NT2/D1 (cell line): ENCODE measurements at regions not wholly inside any gene's neighbourhood (a gene's known extent, or its start where the extent isn't known, plus 50 kb on each side); places are given as distances from the start of the nearest gene placed in this dataset.

Source experiments
- DNase-seq: peaks from one replicate; pipeline ENCODE4 v3.0.0-alpha.2; 2011; ENCODE audit warnings: low read depth, low spot score
- H3K27me3 ChIP-seq: 2 replicates; pipeline ENCODE4 v1.6.0; 2011; ENCODE audit warnings: mild to moderate bottlenecking; ENCODE audit not compliant: insufficient read length, insufficient read depth
- H3K36me3 ChIP-seq: 2 replicates; pipeline ENCODE4 v1.6.1; 2011; ENCODE audit warnings: mild to moderate bottlenecking, low read length, mixed read lengths; ENCODE audit not compliant: insufficient read depth, insufficient read length
- H3K4me1 ChIP-seq: 2 replicates; pipeline ENCODE4 v1.5.1; 2011; ENCODE audit not compliant: insufficient read depth, insufficient read length
- H3K4me3 ChIP-seq: 2 replicates; pipeline ENCODE4 v1.5.1; 2011; ENCODE audit warnings: low read depth; ENCODE audit not compliant: insufficient read length
- H3K9ac ChIP-seq: 2 replicates; pipeline ENCODE4 v1.6.0; 2011; ENCODE audit warnings: low read depth; ENCODE audit not compliant: insufficient read length
- H3K9me3 ChIP-seq: 2 replicates; pipeline ENCODE4 v1.5.1; 2011; ENCODE audit warnings: mild to moderate bottlenecking, low read length; ENCODE audit not compliant: insufficient read depth
- SUZ12 ChIP-seq: IDR thresholded peaks from 2 replicates; pipeline ENCODE4 v1.6.1; 2011; ENCODE audit not compliant: insufficient read length, insufficient read depth; ENCODE audit errors: extremely low read depth
- YY1 ChIP-seq: IDR thresholded peaks from 2 replicates; pipeline ENCODE4 v1.6.1; 2011; ENCODE audit not compliant: insufficient read length, insufficient read depth
- ZNF274 ChIP-seq: IDR thresholded peaks from 2 replicates; pipeline ENCODE4 v1.6.1; 2011; ENCODE audit warnings: mild to moderate bottlenecking, low read depth, low read length

DNA sequence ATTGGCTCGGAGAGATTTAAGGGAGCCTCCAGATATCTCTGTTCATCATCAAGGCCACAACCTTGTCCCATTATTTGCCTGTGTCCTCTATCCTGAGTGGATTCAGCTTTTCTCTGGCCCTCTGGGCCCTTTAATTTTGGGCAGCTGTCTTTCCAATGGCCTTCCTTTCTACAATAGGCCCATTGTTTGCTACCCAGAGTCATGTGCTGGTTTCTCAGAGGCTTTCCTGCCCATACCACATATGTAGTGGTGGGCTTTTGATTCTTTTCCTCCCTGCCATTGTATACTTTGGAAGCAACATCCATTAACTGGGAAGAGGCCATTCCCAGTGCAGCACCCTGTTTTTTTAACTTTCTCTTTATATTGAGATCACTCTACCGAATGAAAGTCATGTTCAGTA lies 233.9 kb upstream of the SGCD start:
- TF ChIP-seq YY1, result no peak
- H3K27me3 ChIP-seq, result no peaks in the 10 kb centered on the region
- H3K36me3 ChIP-seq, result no peaks in the 10 kb centered on the region
- peaks cover 15% of the 10 kb centered on the region; the same call in 1 of the 2 replicates for H3K9me3 ChIP-seq
- H3K9ac ChIP-seq, result no peak overlapping the region
- H3K4me1 ChIP-seq, result no peaks in the 10 kb centered on the region
- DNase-seq, result no peak
- H3K4me3 ChIP-seq, result no peak overlapping the region

DNA sequence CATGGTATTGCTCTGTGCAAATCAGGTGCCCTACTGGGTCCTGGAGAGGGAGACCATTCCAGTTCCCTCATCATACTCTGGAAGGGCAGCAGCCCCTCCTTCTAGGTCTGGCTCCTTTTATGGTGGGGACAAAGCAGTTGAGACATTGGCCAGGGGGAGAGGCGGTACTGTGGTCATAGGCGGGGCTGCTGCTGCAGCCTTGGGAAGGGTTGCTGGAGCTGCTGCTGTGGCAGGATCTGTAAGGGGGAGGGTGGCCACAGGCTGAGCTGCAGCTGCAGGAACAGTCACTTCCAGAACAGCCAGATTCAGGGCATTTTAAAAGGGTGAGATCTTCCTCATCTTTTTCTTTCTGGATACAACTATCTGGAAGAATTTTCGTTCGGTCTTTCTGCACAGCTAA lies 233.0 kb upstream of the SGCD start:
- Histone ChIP-seq H3K9ac (no peak overlapping the region), H3K36me3 (no peaks in the 10 kb centered on the region), H3K9me3 (peaks cover 12% of the 10 kb centered on the region; the same call in 1 of the 2 replicates), H3K27me3 (no peaks in the 10 kb centered on the region), H3K4me3 (no peak overlapping the region), H3K4me1 (no peaks in the 10 kb centered on the region)
- DNase-seq, result peak; percentile 5
- TF ChIP-seq ZNF274, result no peak
- no peak for TF ChIP-seq YY1
- no peak for TF ChIP-seq SUZ12

DNA sequence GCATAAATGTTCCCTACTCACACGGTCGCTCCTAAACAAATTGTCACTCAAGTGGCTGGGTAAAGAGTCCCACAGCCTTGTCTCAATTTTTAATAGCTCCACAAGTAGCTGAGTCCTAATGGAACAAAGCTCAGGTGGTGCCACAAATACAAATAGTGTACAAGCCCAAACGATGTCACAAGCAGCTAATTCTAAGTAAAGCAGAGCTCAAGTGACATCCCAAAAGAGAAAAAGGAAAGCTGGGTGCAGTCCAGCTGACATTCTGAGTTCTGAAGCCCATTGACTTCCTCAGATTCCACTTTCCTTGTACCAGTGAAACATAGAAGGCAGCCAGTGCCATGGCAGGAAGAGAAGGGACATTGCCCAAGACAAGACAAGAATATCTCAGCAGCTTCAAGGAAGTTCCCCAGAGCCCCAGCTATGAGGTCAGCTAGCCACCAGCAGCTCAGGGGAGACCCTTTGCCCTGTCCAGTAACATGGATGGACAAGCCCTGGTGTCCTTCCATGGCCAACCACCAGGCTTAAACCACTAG lies 231.2 kb upstream of the SGCD start:
- TF ChIP-seq SUZ12, result no peak
- TF ChIP-seq YY1, result no peak
- TF ChIP-seq ZNF274, result no peak
- no peaks in the 10 kb centered on the region for H3K4me1 ChIP-seq

DNA sequence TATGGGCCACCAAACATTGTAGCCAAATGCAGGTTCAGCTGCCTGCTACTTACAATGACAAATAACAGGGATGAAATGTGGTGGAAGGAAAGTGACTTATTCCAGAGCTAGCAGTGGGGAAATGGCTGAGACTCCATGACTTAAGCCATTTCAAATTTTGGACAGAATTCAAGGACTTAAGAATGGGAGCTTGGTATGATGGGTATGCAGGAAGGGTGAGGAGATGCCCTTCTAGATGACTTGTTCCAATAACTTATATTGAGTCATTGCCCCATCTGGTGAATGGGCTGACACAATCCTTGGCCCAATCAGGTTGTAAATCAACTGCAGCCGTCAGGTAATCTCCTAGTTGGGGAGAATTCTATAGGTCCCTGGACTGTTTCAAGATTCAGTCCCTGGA lies 230.7 kb upstream of the SGCD start:
- DNase-seq, result no peak
- no peak overlapping the region for H3K9ac ChIP-seq
- no peaks in the 10 kb centered on the region for H3K9me3 ChIP-seq
- no peak overlapping the region for H3K4me3 ChIP-seq
- H3K36me3 ChIP-seq, result no peaks in the 10 kb centered on the region
- no peaks in the 10 kb centered on the region for H3K27me3 ChIP-seq
- TF ChIP-seq SUZ12, result no peak
- TF ChIP-seq YY1, result no peak
- no peak for TF ChIP-seq ZNF274
- H3K4me1 ChIP-seq, result no peaks in the 10 kb centered on the region

More for the DNA sequence above, 231.2 kb upstream of the SGCD start:
- no peak for DNase-seq
- H3K4me3 ChIP-seq, result no peak overlapping the region
- no peaks in the 10 kb centered on the region for H3K36me3 ChIP-seq
- no peaks in the 10 kb centered on the region for H3K9me3 ChIP-seq
- no peak overlapping the region for H3K9ac ChIP-seq
- H3K27me3 ChIP-seq, result no peaks in the 10 kb centered on the region

DNA sequence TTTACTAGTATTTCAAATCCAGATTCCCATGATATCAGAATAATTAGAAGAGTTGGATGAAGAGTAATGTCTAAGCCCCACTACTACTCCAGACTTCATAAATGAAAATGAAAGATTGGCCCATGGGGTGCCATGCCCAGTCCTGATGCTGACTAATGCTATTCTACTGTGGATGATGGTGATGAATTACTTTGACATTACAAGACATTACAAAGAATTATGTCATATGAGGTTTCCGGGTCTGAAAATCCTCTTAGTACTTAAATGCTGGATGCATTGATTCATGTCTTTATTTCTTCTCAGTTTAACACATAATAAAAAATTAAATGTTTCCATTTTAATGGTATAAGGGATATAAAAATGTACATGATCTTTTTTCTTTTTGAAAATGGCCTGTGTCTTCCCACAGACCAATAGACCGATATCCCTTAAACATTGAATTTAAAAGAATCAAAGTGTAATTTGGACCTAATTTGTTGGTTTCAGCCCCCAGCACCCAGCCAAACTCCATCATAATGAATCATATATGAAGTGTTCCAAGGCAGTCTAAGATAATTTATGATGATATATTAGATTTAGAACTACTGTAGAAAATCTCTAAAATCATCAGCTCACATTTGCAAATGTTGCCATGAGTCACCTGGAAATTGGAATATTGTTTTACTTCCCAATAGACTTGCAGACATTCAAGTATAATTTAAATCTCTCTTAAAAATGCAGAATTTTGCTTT lies 223.6 kb upstream of the SGCD start:
- Histone ChIP-seq H3K9ac (no peak overlapping the region), H3K9me3 (no peaks in the 10 kb centered on the region), H3K4me1 (no peaks in the 10 kb centered on the region), H3K36me3 (no peaks in the 10 kb centered on the region), H3K4me3 (no peak overlapping the region), H3K27me3 (no peaks in the 10 kb centered on the region)
- no peak for DNase-seq
- TF ChIP-seq SUZ12 (no peak), YY1 (no peak)

DNA sequence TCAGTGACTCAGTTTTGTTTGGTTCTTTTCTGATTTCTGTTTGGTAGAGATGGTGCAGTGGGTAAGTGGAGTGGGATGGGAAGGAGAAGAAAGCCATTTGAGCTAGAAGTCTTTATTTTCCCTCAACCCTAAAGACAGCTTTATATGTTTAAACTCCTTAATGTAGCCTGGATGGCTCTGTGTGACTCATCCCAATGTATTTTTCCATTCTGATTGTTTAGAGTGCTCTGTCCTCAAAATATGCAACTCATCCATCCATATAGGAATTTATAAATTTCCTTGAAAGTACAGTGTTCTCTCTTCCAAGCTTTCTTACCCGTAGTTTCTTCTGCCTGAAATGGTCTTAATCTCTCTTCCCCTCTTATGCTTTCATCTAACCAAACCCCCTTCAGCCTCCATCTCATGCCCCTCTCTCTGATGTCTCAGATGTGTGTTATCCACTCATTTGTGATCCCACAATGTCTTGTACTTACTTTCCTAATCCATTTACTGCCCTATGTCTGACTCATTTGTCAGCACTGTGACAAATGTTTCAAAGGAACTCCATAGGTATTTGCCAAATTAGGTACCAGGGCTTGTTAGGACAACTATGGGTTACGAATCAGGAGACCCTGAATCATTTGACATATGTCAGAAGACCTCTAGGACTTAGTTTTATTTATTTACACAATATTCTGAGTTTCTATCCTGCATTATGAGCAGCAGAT lies 217.5 kb upstream of the SGCD start:
- no peaks in the 10 kb centered on the region for H3K36me3 ChIP-seq
- H3K9ac ChIP-seq, result no peak overlapping the region
- DNase-seq, result no peak
- TF ChIP-seq ZNF274, result no peak
- no peak for TF ChIP-seq SUZ12
- no peak for TF ChIP-seq YY1
- H3K4me1 ChIP-seq, result no peaks in the 10 kb centered on the region
- H3K9me3 ChIP-seq, result no peaks in the 10 kb centered on the region
- H3K27me3 ChIP-seq, result no peaks in the 10 kb centered on the region
- H3K4me3 ChIP-seq, result no peak overlapping the region

DNA sequence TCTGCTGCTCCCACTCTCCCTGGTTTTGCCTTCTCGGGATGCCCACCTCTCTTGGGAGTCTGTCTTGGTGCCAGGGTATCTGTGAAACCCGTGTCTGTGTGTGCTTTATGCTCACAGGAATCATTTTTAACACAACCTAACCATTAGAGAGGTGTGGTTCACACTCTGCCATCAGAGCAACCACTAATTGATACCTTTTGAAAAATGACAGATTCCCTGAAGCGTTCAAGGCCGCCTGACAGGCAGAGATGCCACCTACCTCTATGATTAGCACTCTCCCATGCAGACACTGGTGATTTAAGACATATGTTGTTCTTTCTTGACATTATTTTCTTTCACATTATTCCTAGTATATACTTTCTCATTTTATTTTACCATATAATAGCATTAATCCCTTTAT lies 207.3 kb upstream of the SGCD start:
- H3K4me3 ChIP-seq, result no peak overlapping the region
- H3K9me3 ChIP-seq, result no peaks in the 10 kb centered on the region
- H3K4me1 ChIP-seq, result no peaks in the 10 kb centered on the region
- H3K9ac ChIP-seq, result no peak overlapping the region
- DNase-seq, result no peak
- TF ChIP-seq ZNF274, result no peak
- no peak for TF ChIP-seq SUZ12
- TF ChIP-seq YY1, result no peak
- no peaks in the 10 kb centered on the region for H3K27me3 ChIP-seq
- no peaks in the 10 kb centered on the region for H3K36me3 ChIP-seq
